Endothelial cell of umbilical vein (primary cell): ENCODE measurements at regions not wholly inside any gene's neighbourhood (a gene's known extent, or its start where the extent isn't known, plus 50 kb on each side); places are given as distances from the start of the nearest gene placed in this dataset.

Experiments used
- MYC ChIP-seq: IDR thresholded peaks from one replicate; pipeline ENCODE4 v1.6.1; 2011; ENCODE audit warnings: mild to moderate bottlenecking, low read depth, low read length
- POLR2A ChIP-seq: IDR thresholded peaks from 2 replicates; pipeline ENCODE4 v1.6.1; 2012; ENCODE audit warnings: low read depth, mild to moderate bottlenecking, control low read depth, low read length
- POLR2AphosphoS5 ChIP-seq: IDR thresholded peaks from 2 replicates; pipeline ENCODE4 v1.6.1; 2012; ENCODE audit warnings: low read depth, mild to moderate bottlenecking, control low read depth, low read length, moderate library complexity; ENCODE audit not compliant: insufficient read depth
- TF ChIP-seq, protein P1 (sequence below), 2 donors: IDR thresholded peaks; 1 replicate in 1 of 2; 2 replicates in 1 of 2; pipeline ENCODE4 v1.5.1; 2011; ENCODE audit warnings: low read length in 2 of 2, mild to moderate bottlenecking in 2 of 2, moderate library complexity in 2 of 2, control low read depth in 1 of 2, inconsistent platforms in 1 of 2, low read depth in 1 of 2; ENCODE audit not compliant: insufficient read depth in 1 of 2; ENCODE audit errors: extremely low read depth in 1 of 2
- TF ChIP-seq, protein P2 (sequence below): IDR thresholded peaks from 2 replicates; pipeline ENCODE4 v1.6.1; 2011; ENCODE audit not compliant: insufficient read depth, insufficient read length

DNA sequence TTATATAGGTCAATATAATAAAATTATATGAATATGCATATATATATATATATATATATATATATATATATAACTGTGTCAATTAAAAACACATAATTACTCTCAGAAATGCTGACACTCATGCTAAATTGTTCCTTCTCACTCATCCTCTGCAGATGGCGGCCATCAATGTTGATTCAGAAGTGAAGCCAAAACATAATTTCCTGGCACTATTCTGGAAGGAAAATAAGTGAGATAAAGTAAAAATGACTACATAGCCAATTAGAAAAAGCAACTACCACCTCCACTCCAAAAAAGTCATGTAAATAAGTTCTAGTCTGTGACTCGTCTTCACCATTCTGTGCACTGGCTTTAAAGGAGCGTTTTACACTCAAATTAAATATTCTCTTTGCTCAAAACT is 423.3 kb downstream of the EFNB2 start:
- TF ChIP-seq, protein P1, sequence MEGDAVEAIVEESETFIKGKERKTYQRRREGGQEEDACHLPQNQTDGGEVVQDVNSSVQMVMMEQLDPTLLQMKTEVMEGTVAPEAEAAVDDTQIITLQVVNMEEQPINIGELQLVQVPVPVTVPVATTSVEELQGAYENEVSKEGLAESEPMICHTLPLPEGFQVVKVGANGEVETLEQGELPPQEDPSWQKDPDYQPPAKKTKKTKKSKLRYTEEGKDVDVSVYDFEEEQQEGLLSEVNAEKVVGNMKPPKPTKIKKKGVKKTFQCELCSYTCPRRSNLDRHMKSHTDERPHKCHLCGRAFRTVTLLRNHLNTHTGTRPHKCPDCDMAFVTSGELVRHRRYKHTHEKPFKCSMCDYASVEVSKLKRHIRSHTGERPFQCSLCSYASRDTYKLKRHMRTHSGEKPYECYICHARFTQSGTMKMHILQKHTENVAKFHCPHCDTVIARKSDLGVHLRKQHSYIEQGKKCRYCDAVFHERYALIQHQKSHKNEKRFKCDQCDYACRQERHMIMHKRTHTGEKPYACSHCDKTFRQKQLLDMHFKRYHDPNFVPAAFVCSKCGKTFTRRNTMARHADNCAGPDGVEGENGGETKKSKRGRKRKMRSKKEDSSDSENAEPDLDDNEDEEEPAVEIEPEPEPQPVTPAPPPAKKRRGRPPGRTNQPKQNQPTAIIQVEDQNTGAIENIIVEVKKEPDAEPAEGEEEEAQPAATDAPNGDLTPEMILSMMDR (IDR thresholded peaks at IDR 0.05; ENCODE audit: extremely low read depth in 1 of 2, insufficient read depth in 1 of 2, low read depth in 1 of 2, low read length in 2 of 2) = no peak
- TF ChIP-seq, protein P2, sequence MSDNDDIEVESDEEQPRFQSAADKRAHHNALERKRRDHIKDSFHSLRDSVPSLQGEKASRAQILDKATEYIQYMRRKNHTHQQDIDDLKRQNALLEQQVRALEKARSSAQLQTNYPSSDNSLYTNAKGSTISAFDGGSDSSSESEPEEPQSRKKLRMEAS = no peak
- no peak for TF ChIP-seq MYC
- no peak for TF ChIP-seq POLR2A
- TF ChIP-seq POLR2AphosphoS5 = no peak
